ENCODE measurements at regions not wholly inside any gene's neighbourhood (a gene's known extent, or its start where the extent isn't known, plus 50 kb on each side); places are given as distances from the start of the nearest gene placed in this dataset.

DNA sequence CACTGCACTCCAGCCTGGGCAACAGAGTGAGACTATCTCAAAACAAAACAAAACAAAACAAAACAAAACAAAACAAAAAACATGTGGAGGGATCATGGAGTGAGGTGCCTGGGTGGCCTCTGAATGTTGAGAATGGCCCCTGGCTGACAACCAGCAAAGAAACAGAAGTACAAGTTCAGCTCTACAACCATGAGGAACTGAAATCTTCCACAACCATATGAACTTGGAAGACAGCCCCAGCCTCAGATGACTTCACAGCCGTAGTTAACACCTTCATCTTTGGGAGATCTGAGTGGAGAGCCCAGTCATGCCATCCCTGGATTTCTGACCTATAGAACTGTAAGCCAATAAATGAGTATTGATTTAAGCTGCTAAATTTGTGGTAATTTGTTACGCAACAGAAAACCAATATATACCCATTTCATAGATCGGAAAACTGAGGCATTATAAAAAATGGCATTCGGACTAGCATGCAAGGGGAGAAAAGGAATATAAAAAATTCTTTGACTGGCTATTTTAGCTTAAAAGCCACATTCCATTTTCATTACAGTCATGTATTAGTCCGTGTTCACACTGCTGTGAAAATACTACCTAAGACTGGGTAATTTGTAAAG, 138.7 kb upstream of the RAPGEF2 start:
- TF ChIP-seq POLR2A (IDR thresholded peaks at IDR 0.05) (no peak), POLR2AphosphoS5 (IDR thresholded peaks at IDR 0.05) (no peak)
